ENCODE measurements at regions not wholly inside any gene's neighbourhood (a gene's known extent, or its start where the extent isn't known, plus 50 kb on each side); places are given as distances from the start of the nearest gene placed in this dataset.

DNA sequence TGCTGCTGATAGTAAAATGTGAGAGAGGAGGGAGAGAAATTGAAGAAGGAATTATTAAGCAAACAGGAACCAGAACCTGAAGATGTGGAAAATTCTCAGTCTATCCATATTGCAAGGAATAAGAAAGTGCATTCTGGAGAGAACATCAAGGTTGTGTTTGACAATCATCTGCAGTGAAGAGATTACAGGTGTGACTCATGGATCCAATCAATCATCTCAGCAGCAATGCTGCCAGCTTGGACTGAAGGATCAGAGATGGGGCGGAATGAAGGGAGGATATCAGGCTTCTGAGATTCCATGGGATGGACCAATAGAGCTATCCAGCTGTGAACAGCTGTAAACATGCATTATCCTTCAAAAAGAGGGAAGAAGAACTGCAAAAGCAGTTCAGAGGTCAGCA is 247.3 kb downstream of the LPIN1 start:
- H3K9me3 ChIP-seq (replicated peaks in 1 of 3), result no peaks in the 10 kb centered on the region
- H3K36me3 ChIP-seq (replicated peaks in 1 of 2), result no peaks in the 10 kb centered on the region
- no peaks in the 10 kb centered on the region for H3K27me3 ChIP-seq
- TF ChIP-seq POLR2A (IDR thresholded peaks at IDR 0.05), result no peak
- TF ChIP-seq, protein P1, sequence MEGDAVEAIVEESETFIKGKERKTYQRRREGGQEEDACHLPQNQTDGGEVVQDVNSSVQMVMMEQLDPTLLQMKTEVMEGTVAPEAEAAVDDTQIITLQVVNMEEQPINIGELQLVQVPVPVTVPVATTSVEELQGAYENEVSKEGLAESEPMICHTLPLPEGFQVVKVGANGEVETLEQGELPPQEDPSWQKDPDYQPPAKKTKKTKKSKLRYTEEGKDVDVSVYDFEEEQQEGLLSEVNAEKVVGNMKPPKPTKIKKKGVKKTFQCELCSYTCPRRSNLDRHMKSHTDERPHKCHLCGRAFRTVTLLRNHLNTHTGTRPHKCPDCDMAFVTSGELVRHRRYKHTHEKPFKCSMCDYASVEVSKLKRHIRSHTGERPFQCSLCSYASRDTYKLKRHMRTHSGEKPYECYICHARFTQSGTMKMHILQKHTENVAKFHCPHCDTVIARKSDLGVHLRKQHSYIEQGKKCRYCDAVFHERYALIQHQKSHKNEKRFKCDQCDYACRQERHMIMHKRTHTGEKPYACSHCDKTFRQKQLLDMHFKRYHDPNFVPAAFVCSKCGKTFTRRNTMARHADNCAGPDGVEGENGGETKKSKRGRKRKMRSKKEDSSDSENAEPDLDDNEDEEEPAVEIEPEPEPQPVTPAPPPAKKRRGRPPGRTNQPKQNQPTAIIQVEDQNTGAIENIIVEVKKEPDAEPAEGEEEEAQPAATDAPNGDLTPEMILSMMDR (IDR thresholded peaks at IDR 0.05), result no peak
- intact Hi-C loops (cut with DNase I), result no loop called here
- DNase-seq, result no peak
- WGBS, 4 donors, result 68 to 82% (median 74%) methylated on average over 1 of the region's 1 CpG
- H3K4me3 ChIP-seq, result no peak overlapping the region
- H3K27ac ChIP-seq, result no peak overlapping the region
- H3K4me1 ChIP-seq (replicated peaks in 1 of 2), result no peaks in the 10 kb centered on the region

DNA sequence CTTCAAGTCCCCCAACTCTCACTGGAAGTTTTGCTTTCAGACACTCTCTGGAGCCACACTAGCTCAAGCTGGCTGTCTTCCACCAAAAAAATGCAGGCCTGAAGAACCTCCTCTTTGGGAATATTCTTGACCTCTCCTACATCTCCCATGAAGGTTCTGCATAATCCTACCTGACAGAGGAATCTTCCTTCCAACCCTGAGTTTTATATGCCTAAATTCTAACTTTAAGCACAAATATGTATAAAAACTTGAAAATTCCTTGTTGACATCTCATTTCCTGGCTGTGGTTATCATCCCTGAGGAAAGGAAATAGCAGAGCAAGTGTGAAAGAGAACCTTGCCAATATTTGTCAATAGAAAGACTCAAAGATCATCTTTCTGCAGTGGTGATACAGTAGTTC is 249.0 kb downstream of the LPIN1 start:
- Histone ChIP-seq H3K4me3 (no peak overlapping the region), H3K9me3 (replicated peaks in 1 of 3) (no peaks in the 10 kb centered on the region), H3K27ac (no peak overlapping the region), H3K36me3 (replicated peaks in 1 of 2) (no peaks in the 10 kb centered on the region), H3K4me1 (replicated peaks in 1 of 2) (no peaks in the 10 kb centered on the region), H3K27me3 (no peaks in the 10 kb centered on the region)
- TF ChIP-seq, protein P1 (IDR thresholded peaks at IDR 0.05), result no peak
- TF ChIP-seq POLR2A (IDR thresholded peaks at IDR 0.05), result no peak
- no peak for DNase-seq
- intact Hi-C loops (cut with DNase I), result no loop called here

DNA sequence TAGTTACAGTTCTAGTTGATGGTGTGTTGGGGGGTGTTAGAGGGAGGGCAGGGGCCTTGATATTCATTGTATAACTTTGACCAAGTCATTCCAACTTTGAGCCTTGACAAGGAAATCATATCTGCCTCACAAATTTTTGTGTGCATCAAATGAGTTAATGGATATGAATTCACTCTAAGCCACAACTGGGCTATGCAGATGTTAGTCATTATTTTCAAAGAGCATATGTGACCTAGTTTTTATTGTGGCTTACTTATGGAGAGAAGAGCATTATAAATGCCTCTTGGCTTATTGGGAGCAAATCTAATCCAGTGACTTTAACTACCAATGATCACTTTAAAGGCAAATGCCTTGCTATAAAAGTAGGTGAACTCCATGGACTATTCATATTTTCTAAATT is 250.2 kb downstream of the LPIN1 start:
- H3K27ac ChIP-seq, result no peak overlapping the region
- intact Hi-C loops (cut with DNase I), result no loop called here
- no peaks in the 10 kb centered on the region for H3K36me3 ChIP-seq (replicated peaks in 1 of 2)
- no peaks in the 10 kb centered on the region for H3K9me3 ChIP-seq (replicated peaks in 1 of 3)
- TF ChIP-seq, protein P1 (IDR thresholded peaks at IDR 0.05), result no peak
- no peak for TF ChIP-seq POLR2A (IDR thresholded peaks at IDR 0.05)
- DNase-seq, result no peak
- no peaks in the 10 kb centered on the region for H3K4me1 ChIP-seq (replicated peaks in 1 of 2)
- H3K4me3 ChIP-seq, result no peak overlapping the region
- H3K27me3 ChIP-seq, result no peaks in the 10 kb centered on the region

DNA sequence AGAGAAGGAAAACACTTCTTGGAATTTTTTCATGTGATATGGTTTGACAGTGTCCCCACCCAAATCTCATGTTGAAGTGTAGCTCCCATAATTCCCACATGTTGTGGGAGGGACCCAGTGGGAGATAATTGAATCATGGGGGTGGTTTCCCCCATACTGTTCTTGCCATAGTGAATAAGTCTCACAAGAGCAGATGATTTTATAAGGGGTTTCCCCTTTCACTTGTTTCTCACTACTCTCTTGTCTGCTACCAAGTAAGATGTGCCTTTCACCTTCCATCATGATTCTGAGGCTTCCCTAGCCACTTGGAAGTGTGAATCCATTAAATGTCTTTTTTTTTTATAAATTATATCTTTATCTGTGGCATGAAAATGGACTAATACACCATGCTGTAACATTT is 250.7 kb downstream of the LPIN1 start:
- intact Hi-C loops (cut with DNase I), result no loop called here
- Histone ChIP-seq H3K27me3 (no peaks in the 10 kb centered on the region), H3K27ac (no peak overlapping the region), H3K4me3 (no peak overlapping the region), H3K36me3 (replicated peaks in 1 of 2) (no peaks in the 10 kb centered on the region), H3K9me3 (replicated peaks in 1 of 3) (no peaks in the 10 kb centered on the region), H3K4me1 (replicated peaks in 1 of 2) (no peaks in the 10 kb centered on the region)
- no peak for TF ChIP-seq POLR2A (IDR thresholded peaks at IDR 0.05)
- TF ChIP-seq, protein P1 (IDR thresholded peaks at IDR 0.05), result no peak
- DNase-seq, result no peak
